ENCODE measurements at regions not wholly inside any gene's neighbourhood (a gene's known extent, or its start where the extent isn't known, plus 50 kb on each side); places are given as distances from the start of the nearest gene placed in this dataset.

- Histone ChIP-seq H3K9me3 (no peaks in the 10 kb centered on the region), H3K4me1 (no peaks in the 10 kb centered on the region), H3K4me3 (no peak overlapping the region), H3K36me3 (no peaks in the 10 kb centered on the region), H3K27ac (no peak overlapping the region), H3K9ac (ENCODE audit: low read depth in 2 of 2, low read length in 2 of 2) (no peak overlapping the region), H3K27me3 (no peaks in the 10 kb centered on the region)
- TF ChIP-seq, protein P1, sequence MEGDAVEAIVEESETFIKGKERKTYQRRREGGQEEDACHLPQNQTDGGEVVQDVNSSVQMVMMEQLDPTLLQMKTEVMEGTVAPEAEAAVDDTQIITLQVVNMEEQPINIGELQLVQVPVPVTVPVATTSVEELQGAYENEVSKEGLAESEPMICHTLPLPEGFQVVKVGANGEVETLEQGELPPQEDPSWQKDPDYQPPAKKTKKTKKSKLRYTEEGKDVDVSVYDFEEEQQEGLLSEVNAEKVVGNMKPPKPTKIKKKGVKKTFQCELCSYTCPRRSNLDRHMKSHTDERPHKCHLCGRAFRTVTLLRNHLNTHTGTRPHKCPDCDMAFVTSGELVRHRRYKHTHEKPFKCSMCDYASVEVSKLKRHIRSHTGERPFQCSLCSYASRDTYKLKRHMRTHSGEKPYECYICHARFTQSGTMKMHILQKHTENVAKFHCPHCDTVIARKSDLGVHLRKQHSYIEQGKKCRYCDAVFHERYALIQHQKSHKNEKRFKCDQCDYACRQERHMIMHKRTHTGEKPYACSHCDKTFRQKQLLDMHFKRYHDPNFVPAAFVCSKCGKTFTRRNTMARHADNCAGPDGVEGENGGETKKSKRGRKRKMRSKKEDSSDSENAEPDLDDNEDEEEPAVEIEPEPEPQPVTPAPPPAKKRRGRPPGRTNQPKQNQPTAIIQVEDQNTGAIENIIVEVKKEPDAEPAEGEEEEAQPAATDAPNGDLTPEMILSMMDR (IDR thresholded peaks at IDR 0.05) = no peak
- DNase-seq = peak; percentile 11
- intact Hi-C loops (cut with DNase I) = no loop called here
Measured at GRCh38 chr2:236665572-236666118, 96.0 kb downstream of the ACKR3 start.

GRCh38 chr2:236666646-236667204 is 97.1 kb downstream of the ACKR3 start:
- intact Hi-C loops (cut with DNase I) = no loop called here
- TF ChIP-seq, protein P1 (IDR thresholded peaks at IDR 0.05) = no peak
- H3K9me3 ChIP-seq = no peaks in the 10 kb centered on the region
- no peak overlapping the region for H3K9ac ChIP-seq (ENCODE audit: low read depth in 2 of 2, low read length in 2 of 2)
- H3K4me3 ChIP-seq = no peak overlapping the region
- H3K27ac ChIP-seq = no peak overlapping the region
- DNase-seq = no peak
- no peaks in the 10 kb centered on the region for H3K4me1 ChIP-seq
- H3K36me3 ChIP-seq = no peaks in the 10 kb centered on the region
- H3K27me3 ChIP-seq = no peaks in the 10 kb centered on the region

DNA sequence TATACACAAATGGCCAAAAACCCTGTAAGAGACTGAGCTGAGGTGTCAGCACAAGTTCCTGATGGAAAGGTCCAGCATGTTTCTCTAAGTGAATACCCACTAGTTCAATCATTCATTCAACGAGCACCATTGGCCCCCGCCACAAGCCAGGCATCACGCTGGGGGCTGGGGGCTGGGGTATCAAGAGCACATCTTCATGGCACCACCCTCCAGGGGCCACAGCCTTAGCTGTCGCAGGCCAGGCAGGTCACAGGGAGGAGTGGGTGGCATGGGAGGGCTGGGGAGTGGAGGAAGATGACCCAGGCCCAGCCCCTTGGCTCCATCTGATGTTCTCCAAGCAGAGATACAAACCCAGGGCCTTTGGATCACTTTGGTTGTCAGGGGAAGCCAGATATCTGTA is 97.9 kb downstream of the ACKR3 start:
- intact Hi-C loops (cut with DNase I) = no loop called here
- H3K27me3 ChIP-seq = no peaks in the 10 kb centered on the region
- peak; percentile 11 for DNase-seq
- TF ChIP-seq, protein P1 (IDR thresholded peaks at IDR 0.05) = no peak
- no peaks in the 10 kb centered on the region for H3K4me1 ChIP-seq
- H3K36me3 ChIP-seq = no peaks in the 10 kb centered on the region
- H3K9ac ChIP-seq (ENCODE audit: low read depth in 2 of 2, low read length in 2 of 2) = no peak overlapping the region
- no peak overlapping the region for H3K4me3 ChIP-seq
- H3K9me3 ChIP-seq = no peaks in the 10 kb centered on the region
- H3K27ac ChIP-seq = no peak overlapping the region

DNA sequence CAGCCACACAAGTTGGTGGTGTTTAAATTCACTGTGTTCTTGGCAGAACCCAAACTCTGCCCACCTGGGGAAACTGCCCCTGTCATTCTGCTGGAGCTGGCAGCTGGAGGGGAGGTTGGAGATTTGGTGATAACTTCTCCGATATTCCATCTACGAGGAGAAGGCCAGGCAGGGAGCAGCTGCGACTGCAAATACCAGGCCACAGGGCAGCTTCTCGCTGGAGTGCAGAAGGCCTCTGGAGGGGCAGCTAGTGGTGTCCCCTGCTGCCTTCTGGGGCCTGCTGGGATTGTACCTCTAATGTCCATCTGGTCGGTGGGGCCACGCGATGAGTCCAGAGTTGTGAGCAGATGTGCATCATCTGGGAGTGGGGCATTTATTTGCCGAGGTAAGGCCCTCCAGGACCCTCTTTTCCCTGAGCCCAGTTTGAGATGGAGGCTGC is 98.9 kb downstream of the ACKR3 start:
- Histone ChIP-seq H3K4me1 (no peaks in the 10 kb centered on the region), H3K4me3 (no peak overlapping the region), H3K9ac (ENCODE audit: low read depth in 2 of 2, low read length in 2 of 2) (no peak overlapping the region), H3K27ac (no peak overlapping the region), H3K9me3 (no peaks in the 10 kb centered on the region), H3K36me3 (no peaks in the 10 kb centered on the region), H3K27me3 (no peaks in the 10 kb centered on the region)
- DNase-seq = no peak
- TF ChIP-seq, protein P1 (IDR thresholded peaks at IDR 0.05) = no peak
- intact Hi-C loops (cut with DNase I) = no loop called here

GRCh38 chr2:236670235-236670620 is 100.6 kb downstream of the ACKR3 start:
- TF ChIP-seq, protein P1 (IDR thresholded peaks at IDR 0.05) = no peak
- Histone ChIP-seq H3K9me3 (no peaks in the 10 kb centered on the region), H3K27me3 (no peaks in the 10 kb centered on the region), H3K4me3 (no peak overlapping the region), H3K4me1 (no peaks in the 10 kb centered on the region), H3K9ac (ENCODE audit: low read depth in 2 of 2, low read length in 2 of 2) (no peak overlapping the region), H3K27ac (no peak overlapping the region), H3K36me3 (no peaks in the 10 kb centered on the region)
- intact Hi-C loops (cut with DNase I) = no loop called here
- peak; percentile 4 for DNase-seq
